Astrocyte (in vitro differentiated cells and primary cell): ENCODE measurements at regions not wholly inside any gene's neighbourhood (a gene's known extent, or its start where the extent isn't known, plus 50 kb on each side); places are given as distances from the start of the nearest gene placed in this dataset.

ENCODE experiments used
- EZH2 ChIP-seq: IDR thresholded peaks from 2 replicates; pipeline ENCODE4 v1.6.1; 2012; ENCODE audit warnings: mild to moderate bottlenecking, low read length, inconsistent platforms; ENCODE audit not compliant: insufficient read depth
- TF ChIP-seq, protein P1 (sequence below): IDR thresholded peaks from 2 replicates; pipeline ENCODE4 v1.5.1; 2011; ENCODE audit warnings: low read depth, mild to moderate bottlenecking, inconsistent platforms, low read length, moderate library complexity; ENCODE audit not compliant: insufficient read depth

DNA sequence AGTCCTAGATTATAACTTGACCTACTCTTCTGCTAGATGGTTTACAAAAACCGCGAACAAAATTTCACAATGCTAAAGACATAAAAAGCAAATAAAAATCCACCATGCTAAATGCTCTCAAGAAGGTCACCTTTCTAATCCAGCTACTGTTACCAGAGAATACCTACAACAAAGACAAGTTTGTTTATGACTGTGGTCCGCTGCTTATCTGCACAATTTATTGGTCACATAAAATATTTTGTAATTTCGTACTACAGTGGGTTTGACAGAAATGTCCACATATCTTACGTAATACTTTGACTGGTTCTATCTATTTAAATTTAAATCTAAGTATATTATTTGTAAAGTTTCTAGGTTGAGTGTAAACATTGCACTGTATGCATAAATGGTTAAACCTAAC is 257.6 kb upstream of the ZNF608 start:
- TF ChIP-seq, protein P1, sequence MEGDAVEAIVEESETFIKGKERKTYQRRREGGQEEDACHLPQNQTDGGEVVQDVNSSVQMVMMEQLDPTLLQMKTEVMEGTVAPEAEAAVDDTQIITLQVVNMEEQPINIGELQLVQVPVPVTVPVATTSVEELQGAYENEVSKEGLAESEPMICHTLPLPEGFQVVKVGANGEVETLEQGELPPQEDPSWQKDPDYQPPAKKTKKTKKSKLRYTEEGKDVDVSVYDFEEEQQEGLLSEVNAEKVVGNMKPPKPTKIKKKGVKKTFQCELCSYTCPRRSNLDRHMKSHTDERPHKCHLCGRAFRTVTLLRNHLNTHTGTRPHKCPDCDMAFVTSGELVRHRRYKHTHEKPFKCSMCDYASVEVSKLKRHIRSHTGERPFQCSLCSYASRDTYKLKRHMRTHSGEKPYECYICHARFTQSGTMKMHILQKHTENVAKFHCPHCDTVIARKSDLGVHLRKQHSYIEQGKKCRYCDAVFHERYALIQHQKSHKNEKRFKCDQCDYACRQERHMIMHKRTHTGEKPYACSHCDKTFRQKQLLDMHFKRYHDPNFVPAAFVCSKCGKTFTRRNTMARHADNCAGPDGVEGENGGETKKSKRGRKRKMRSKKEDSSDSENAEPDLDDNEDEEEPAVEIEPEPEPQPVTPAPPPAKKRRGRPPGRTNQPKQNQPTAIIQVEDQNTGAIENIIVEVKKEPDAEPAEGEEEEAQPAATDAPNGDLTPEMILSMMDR: no peak
- no peak for TF ChIP-seq EZH2
